ENCODE measurements at regions not wholly inside any gene's neighbourhood (a gene's known extent, or its start where the extent isn't known, plus 50 kb on each side); places are given as distances from the start of the nearest gene placed in this dataset.

- Mint-ChIP-seq H3K9me3 (peaks cover 5% of the 10 kb centered on the region), H3K4me1 (ENCODE audit: unreplicated experiment) (peaks cover 44% of the 10 kb centered on the region), H3K36me3 (no peaks in the 10 kb centered on the region), H3K27me3 (no peaks in the 10 kb centered on the region), H3K27ac (peak overlapping the region; percentile 22), H3K4me3 (peak overlapping the region; percentile 34)
- no peak for TF ChIP-seq CTCF (conservative IDR thresholded peaks at IDR 0.05)
- no peak for DNase-seq (ENCODE audit: extremely low spot score, unreplicated experiment)
Measured at GRCh38 chr6:15956205-15957106, 172.4 kb upstream of the MYLIP start.

GRCh38 chr6:15955484-15955883 is 173.4 kb upstream of the MYLIP start:
- Mint-ChIP-seq H3K4me3 (no peak overlapping the region), H3K4me1 (ENCODE audit: unreplicated experiment) (peaks cover 47% of the 10 kb centered on the region), H3K27me3 (no peaks in the 10 kb centered on the region), H3K9me3 (no peaks in the 10 kb centered on the region), H3K36me3 (no peaks in the 10 kb centered on the region), H3K27ac (no peak overlapping the region)
- TF ChIP-seq CTCF (conservative IDR thresholded peaks at IDR 0.05), result no peak
- DNase-seq (ENCODE audit: extremely low spot score, unreplicated experiment), result no peak

GRCh38 chr6:15953152-15953880 is 175.6 kb upstream of the MYLIP start:
- no peak for DNase-seq (ENCODE audit: extremely low spot score, unreplicated experiment)
- Mint-ChIP-seq H3K27ac (peak overlapping the region; percentile 48), H3K4me3 (no peak overlapping the region), H3K9me3 (no peaks in the 10 kb centered on the region), H3K27me3 (no peaks in the 10 kb centered on the region), H3K4me1 (ENCODE audit: unreplicated experiment) (peaks cover 67% of the 10 kb centered on the region), H3K36me3 (no peaks in the 10 kb centered on the region)
- no peak for TF ChIP-seq CTCF (conservative IDR thresholded peaks at IDR 0.05)

- Mint-ChIP-seq H3K36me3 (no peaks in the 10 kb centered on the region), H3K4me3 (peak overlapping the region; percentile 44), H3K27ac (peak overlapping the region; percentile 72), H3K4me1 (ENCODE audit: unreplicated experiment) (peaks cover 65% of the 10 kb centered on the region), H3K9me3 (no peaks in the 10 kb centered on the region), H3K27me3 (no peaks in the 10 kb centered on the region)
- DNase-seq (ENCODE audit: extremely low spot score, unreplicated experiment), result no peak
- peak; percentile 27 for TF ChIP-seq CTCF (conservative IDR thresholded peaks at IDR 0.05)
Measured at GRCh38 chr6:15952231-15953151, 176.4 kb upstream of the MYLIP start.

- no peaks in the 10 kb centered on the region for H3K27me3 Mint-ChIP-seq
- H3K36me3 Mint-ChIP-seq, result no peaks in the 10 kb centered on the region
- peaks cover 51% of the 10 kb centered on the region for H3K4me1 Mint-ChIP-seq (ENCODE audit: unreplicated experiment)
- no peak overlapping the region for H3K27ac Mint-ChIP-seq
- H3K4me3 Mint-ChIP-seq, result no peak overlapping the region
- no peaks in the 10 kb centered on the region for H3K9me3 Mint-ChIP-seq
- TF ChIP-seq CTCF (conservative IDR thresholded peaks at IDR 0.05), result no peak
- DNase-seq (ENCODE audit: extremely low spot score, unreplicated experiment), result no peak
Measured at GRCh38 chr6:15950962-15951569, 177.8 kb upstream of the MYLIP start.
